Spleen (tissue), 7 donors: ENCODE measurements at regions not wholly inside any gene's neighbourhood (a gene's known extent, or its start where the extent isn't known, plus 50 kb on each side); places are given as distances from the start of the nearest gene placed in this dataset.

Experiments used
- CTCF ChIP-seq, 11 experiments: fragments of 200-600 bp in 7 of 11; fragments of 450-650 bp in 4 of 11; sonication (generic) in 4 of 11; IDR thresholded peaks in 8 of 11; conservative IDR thresholded peaks in 3 of 11; 1 replicate in 7 of 11; 2 replicates in 4 of 11; pipeline versions ENCODE4 v1.4.0 to v1.8.0; 2016 to 2021; ENCODE audit warnings: antibody characterized with exemption in 11 of 11, inconsistent platforms in 4 of 11, mild to moderate bottlenecking in 1 of 11
- POLR2A ChIP-seq, 3 donors: fragments of 450-650 bp; IDR thresholded peaks; one replicate each; pipeline ENCODE4 v1.5.1; 2017; ENCODE audit warnings: antibody characterized with exemption in 3 of 3, mild to moderate bottlenecking in 1 of 3
- POLR2AphosphoS5 ChIP-seq, 3 donors: sonication (generic); formaldehyde crosslinking; IDR thresholded peaks; one replicate each; pipeline ENCODE4 v1.5.1; 2017; ENCODE audit warnings: antibody characterized with exemption in 3 of 3
- donor health status: DM: no; HTN: no; CAD: no; lungs with moderate emphysema.
- donor health status: DM: no; HTN: no; CAD: no.
- donor health status: DM: no; HTN: no; CAD: no.

DNA sequence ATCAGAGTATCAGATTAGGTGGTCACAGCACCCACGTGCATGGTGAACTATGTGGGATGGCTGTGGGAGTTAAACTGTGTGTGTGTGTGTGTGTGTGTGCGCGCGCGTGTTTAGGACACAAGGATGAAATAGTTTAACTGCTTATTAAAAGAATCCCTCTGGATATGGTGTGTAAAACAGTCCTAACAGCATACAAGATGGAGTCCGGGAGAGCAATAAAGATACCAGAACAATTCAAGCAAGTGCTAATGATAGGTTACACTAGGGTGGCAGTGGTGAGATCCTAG lies 202.2 kb downstream of the IPMK start:
- TF ChIP-seq CTCF (IDR thresholded peaks at IDR 0.05 in 8 of 11, conservative IDR thresholded peaks at IDR 0.05 in 3 of 11) = peak in 1 of 11 experiments; percentile 0
- TF ChIP-seq POLR2A (IDR thresholded peaks at IDR 0.05) = no peak
- no peak for TF ChIP-seq POLR2AphosphoS5 (IDR thresholded peaks at IDR 0.05)
